NCI-H82 treated with DMSO at 0.1 percent for 48 hours (cell line): ENCODE measurements at regions not wholly inside any gene's neighbourhood (a gene's known extent, or its start where the extent isn't known, plus 50 kb on each side); places are given as distances from the start of the nearest gene placed in this dataset.

Experiments
- DNase-seq: peaks from one replicate; lab custom pipeline; 2025; ENCODE audit not compliant: unreplicated experiment; lab: John Stamatoyannopoulos, UW

DNA sequence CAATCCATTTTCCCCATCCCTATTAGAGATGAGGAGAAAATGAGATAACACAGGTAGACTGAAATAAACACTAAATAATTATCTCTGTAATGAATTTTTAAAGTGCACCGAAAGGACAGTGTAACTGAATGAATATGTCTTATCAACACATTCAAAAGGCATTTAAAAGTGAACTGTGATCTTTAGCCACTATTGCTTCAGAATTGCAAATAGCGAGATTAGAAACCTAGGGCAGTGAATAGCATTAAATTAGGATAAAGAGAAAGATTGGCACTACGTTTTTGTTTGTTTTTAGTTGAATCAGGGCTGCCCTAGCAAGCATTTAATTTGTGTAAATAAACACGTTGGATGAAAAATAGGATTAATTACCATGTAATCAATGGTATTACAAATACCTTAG, 537.5 kb downstream of the ELAVL2 start:
- DNase-seq = no peak

DNA sequence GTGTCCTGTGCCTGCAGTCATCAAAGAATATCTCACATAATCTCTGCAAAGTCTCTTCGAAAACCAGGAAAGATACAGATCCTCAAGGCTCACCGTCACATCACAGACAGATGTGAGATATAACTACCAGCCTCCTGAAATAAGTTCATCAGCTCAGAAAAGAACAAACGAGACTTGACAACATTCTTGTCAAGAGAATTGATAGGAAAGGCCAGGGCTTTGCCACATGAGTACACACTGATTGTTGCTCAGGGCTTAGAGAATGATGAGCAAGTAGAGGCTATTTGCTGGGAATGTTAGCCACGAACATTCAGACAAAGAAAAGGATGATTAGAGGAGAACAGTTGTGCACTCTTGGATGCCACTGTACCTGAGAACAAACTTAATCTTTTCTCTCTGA, 535.1 kb downstream of the ELAVL2 start:
- no peak for DNase-seq

DNA sequence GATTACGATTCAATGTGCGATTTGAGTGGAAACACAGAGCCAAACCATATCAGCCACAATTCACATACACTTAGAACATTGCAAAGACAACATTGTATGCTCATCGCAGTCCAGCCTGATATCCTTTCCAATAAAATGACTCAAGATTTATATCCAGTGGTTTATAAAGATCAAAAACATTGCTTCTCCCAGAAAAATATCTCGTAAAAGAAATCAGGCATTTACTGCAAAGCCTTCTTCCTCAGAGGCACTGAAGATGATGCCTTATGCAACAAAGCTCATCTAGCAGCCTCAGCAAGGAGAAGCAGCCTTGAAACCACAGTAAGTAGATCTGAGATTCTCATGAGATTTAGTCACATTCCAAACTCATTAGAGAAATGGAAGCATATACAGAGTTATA, 523.8 kb downstream of the ELAVL2 start:
- no peak for DNase-seq

DNA sequence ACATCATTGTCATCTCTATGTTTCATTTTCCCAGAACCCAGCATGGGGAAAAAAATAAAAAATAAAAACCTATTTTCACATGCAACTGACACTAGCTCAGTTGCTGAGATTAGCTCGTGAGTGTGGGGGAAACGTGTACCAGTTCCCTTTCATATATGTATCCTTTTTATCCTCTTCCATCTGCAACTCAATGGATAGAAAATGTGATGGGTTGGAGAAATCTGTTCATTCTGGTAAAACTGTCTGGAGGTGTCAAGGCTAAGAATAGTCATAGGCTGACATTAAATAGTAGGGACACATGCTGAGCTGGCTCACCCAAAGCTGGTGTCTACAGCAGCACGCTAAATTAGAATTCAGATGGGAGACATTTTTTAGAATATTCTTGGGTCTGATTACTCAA, 519.3 kb downstream of the ELAVL2 start:
- DNase-seq = no peak

DNA sequence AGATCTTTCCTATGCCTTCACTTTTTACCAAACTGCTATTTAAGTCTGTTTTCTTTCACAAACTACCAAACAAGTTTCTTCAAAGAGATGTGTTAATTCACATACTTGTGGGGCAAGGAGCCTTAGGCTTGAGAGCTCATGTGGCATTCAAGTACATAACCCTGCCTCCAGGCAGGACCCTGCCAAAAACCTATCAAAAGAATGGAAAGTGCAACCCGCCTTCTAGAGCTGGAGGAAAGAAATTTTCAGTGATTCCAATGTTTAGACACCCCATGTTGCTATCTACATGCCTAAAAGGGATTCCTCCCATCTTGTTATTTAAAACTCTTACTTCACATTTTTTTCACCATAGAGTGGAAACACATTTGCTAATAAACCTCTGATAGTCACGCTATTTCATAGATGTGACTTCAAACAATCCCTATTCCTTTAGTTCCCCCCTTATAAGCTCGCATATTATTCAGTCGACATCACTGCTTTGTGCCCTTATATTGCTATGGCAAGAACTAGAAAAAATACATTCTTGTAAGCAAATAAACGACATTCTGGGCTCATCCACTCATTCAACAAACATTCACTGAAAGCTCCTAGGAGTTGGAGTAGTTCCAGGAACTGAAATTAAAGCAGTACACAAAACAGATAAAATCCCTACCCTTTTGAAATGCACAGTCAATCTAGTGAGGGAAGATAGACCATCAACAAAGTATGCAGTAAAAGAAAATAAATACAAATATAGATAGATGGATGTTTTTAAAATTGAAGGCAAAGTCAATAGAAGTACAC, 518.1 kb downstream of the ELAVL2 start:
- no peak for DNase-seq

DNA sequence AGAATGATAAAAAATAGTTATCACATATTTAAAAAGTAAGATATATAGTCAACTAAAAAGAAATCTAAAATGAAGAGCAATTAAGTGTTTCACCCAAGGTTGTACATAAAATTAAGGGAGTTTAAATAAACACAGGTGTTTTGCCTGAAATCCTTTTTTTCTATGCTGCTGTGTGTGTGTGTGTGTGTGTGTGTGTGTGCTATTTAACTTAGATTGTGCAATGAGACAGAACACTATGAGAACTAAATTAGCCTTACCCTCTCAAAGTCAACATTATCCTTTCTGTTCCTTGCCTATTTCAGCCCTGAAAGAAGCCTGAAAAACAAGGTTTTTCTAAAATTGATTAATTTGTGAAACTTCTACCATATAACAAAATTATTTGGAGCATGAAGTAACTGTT, 516.2 kb downstream of the ELAVL2 start:
- no peak for DNase-seq

DNA sequence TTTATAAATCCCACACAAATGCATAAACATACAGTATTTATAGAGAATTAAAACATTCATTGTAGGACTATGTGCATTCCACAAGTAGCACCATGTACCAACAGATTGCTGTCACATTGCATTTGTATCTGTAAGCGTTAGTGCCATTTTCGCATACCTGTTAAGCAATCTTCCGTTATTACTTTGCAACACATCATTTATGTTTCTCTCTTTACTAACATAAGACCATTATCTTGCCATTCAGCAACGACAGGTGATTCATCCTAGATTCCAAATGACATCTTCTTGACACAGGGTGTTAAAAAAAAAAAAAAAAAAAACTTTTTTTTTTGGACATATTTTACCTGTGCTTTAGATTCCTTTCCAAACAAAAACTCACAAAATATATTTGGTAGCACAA, 511.8 kb downstream of the ELAVL2 start:
- DNase-seq = no peak

DNA sequence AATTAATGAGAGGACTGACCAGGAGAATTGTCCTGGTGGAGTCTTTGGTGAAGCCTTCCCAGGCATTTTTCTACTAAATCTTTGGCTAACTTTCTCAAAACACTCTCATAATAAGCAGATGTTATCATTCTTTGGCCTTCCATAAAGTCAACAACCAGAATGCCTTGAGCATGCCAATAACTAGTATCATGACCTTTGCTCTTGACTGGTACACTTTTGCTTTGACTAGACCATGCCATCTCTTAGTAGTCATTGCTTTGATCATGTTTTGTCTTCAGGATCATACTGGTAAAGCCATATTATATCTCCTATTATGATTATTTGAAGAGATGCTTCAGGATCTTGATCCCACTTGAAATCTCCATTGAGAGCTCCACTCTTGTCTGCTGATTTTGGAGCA, 506.9 kb downstream of the ELAVL2 start:
- no peak for DNase-seq

DNA sequence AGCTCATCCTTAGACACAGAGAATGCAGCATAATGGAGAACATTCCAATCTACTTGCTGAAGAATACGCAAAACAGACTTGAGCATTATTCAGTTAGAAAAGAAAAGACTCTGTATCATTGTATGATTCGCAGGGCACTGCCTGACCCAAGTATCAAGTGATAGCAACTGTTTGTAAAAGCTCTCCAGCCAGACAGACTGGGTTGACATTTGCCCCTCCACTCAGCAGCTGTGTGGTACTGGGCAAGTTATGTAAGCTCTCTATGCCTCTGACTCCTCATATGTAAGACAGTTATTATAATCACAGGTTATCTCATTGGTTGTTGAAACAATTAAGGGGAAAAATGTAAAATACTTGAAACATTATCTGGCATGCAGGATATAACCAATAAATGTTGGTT, 505.0 kb downstream of the ELAVL2 start:
- DNase-seq = no peak

DNA sequence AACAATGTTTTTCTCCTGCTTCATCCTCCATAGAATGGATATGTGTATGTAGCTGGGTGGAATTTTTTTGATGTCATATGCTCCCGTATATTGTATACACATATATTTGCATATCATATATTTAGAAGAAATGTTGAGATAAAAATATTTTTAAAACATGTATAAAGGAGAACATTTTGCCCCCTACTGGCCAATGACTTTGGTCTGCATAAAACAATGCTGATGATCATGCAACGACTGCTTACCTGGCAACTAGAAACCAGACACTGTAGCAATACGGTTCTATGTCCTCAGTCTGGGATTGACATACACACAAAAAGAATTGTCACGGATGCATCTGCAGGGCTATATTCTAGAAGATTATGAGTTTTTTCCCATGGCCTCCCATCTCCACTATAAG, 503.6 kb downstream of the ELAVL2 start:
- DNase-seq = no peak

DNA sequence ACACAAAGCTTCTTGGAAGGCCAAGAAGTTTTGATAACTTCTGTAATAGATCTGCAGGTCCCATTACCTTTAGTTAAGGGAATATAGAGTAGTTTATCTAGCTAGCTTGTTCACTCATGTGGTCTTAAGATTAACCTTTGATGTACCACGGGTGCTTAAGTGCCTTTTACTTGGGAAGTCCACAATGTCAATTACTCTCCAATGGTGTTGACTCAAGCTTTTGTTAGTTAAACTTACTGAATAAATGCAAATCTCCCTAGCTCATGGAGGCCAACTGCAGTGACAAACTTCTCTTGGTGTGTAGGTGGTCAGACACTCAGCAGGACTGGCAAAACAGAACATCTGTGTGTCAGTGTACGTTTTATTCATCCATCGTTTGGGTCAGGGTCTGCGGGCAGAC, 501.5 kb downstream of the ELAVL2 start:
- no peak for DNase-seq

DNA sequence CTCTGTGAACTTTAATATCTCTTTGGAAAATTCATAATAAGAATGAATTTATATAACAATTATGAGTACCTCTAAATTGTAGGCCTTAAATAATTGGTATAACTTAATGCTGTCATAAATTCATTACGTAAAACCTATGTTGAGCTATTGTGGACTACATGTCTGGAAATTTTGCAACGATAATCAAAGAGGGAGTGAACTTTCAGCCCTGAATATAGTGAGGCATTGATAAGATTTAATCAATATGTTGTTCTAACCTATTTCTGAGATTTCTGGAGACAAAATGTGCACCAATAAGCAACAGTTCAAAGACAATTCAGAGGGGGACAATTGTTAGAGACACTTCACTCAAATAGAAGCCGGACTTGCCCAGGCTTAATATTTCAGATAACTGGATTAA, 499.4 kb downstream of the ELAVL2 start:
- DNase-seq = no peak

DNA sequence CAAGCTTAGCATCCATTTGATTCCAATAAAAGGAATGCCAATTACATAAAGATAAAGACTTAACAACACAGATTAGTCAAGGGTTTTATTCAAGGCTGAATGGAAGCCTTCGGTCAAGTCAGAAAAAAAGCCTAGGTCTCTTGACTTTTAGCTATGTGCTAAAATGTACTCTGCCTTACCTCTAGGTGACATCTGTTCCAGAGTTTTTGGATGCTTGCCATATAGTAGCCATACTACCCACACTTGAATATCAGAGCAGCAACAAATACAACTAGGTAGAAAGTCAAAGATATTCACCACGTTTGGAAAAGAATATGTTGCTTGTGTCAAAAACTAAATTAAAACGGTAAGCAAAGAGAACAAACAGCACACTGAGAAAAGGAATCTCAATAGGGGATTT, 484.7 kb downstream of the ELAVL2 start:
- DNase-seq = peak; percentile 10

DNA sequence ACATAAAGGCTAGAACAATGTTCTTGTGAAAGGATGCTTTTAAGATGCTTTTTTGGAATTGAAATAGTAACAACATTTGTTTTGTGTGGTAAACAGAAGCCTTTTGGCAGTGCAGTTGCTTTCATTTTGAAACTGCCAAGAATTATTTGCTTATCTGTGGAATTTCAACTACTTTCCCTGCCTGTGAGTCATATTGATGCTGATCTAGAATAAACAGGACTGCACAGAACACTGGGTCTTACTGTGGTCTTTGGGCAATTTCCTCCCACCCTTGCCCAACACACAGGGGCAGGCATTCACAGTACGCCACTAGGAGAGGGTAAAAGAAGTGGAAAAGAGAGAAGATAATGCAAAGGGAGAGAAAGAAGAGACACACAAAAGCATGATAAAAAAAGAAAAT, 483.7 kb downstream of the ELAVL2 start:
- DNase-seq = no peak

DNA sequence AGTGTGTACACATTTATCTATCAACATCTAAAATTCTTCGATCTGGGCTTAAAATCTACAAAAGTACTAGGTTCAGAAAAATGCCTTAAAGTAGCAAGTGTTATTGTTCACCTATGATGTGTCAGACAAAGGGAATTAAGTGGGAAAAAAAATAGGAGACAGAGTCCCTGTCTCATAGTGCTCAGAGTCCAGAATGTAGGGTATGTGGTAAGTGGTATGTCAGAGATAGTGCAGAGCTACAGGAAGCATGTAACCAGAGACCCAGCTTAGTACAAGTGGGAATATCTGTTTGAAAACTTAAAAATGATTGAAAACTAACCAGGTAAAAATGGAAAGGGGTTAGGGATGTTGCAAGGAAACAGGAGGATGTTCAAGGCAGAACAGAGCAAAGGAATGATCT, 482.8 kb downstream of the ELAVL2 start:
- DNase-seq = no peak

DNA sequence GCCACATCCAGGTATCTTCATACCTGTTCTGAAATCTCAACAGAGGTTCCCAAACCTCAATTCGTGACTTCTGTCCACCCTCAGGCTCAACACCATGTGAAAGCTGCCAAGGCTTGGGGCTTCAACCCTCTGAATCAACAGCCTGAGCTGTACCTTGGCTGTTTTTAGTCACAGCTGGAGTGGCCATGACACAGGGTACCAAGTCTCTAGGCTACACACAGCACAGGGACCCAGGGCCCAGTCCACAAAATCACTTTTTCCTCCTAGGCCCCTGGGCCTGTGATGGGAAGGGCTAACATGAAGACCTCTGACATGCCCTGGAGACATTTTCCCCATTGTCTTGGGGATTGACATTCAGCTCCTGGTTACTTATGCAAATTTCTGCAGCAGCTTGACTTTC, 464.9 kb downstream of the ELAVL2 start:
- no peak for DNase-seq

DNA sequence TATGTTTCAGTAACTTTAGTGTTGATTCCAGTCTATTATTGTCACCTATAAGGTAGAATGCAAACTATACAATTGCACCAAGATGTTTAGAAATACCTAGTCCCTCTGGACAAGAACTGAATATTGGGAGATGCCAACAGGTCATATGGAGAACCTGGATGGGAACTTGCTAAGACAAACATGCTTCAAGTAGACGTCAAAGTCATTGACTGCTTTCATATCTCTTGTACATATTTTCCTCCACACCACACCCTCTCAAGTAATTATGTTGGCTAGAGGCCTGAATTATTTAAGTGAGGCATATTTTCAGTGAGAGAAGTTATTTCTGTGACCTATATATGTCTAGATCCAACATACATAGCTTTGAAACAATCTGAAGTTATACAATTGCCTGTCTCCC, 453.3 kb downstream of the ELAVL2 start:
- DNase-seq = no peak

DNA sequence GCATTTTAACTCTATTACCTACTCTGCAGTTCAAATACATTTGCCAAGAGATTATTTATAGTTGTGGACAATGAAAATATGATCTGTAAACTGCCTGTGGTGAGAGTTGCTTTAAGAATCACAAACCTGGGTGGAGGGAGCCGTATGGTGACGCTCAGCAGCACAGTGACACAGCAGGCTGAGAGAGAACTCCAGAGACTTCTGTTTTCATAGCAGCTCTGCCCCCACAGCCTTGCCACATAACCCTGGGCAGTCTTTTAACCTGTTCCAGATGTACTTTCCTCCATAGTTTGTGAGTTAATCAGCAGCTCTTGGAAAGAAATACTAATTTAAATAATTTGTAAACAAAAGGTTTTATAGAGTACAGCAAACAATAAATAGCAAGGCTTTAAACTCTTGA, 450.5 kb downstream of the ELAVL2 start:
- DNase-seq = no peak

DNA sequence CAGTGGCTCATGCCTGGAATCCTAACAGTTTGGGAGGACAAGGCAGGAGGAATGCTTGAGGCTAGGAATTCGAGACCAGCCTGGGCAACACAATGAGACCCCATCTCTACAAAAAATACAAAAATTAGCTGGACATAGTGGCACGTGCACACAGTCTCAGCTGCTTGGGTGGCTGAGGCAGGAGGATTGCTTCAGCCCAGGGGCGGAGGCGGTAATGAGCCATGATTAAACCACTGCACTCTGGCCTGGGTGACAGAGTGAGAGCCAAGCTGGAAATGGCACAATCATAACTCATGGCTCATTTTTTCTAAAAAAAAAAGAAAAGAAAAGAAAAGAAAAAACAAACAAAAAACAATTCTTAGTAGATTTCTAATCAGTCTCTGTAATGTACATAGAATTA, 446.2 kb downstream of the ELAVL2 start:
- no peak for DNase-seq

DNA sequence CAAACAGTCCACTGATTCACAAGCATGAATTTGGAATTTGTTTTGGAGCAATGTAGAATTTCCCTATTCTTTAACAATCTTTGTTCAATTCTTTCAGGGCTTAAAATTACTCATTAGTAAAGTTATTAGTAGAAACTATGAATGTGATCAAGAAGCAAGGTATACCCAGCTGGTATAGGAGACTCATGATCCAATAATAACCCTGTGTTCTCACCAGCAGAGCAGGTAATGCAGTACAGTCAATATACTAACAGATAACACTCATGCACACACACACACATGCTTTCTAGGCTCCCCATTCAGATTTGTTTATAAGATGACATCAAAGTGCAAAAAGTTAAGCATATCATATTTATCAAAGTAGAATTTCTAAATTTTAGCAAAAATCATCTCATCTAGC, 445.2 kb downstream of the ELAVL2 start:
- no peak for DNase-seq

DNA sequence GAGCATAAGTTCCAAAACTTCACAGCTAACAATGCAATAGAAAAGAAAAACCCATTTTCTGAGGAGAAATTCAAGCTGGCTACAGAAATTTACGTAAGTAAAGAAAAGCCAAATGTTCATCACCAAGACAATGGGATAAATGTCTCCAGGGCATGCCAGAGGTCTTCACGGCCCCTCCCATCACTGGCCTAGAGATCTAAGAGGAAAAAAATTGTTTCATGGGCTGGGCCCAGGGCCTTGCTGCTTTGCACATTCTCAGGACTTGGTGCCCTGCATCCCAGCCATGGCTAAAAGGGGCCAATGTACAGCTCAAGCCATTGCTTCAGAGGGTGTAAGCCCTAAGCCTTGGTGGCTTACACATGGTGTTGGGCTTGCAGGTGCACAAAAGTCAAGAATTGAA, 443.6 kb downstream of the ELAVL2 start:
- no peak for DNase-seq

DNA sequence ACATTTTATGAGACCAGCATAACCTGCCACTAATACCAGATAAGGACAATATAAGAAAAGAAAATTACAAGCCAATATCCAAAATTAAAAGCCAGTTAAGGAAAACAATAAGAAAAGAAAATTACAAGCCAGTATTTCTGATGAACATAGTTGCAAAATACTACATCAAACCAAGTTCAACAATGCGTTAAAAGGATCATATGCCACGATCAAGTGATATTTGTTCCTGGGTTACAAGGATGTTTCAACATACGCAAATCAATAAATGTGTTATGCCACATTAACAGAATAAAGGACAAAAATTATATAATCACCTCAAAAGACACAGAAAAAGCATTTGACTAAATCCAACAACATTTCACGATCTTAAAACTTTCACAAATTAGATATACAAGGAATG, 431.9 kb downstream of the ELAVL2 start:
- DNase-seq = no peak

DNA sequence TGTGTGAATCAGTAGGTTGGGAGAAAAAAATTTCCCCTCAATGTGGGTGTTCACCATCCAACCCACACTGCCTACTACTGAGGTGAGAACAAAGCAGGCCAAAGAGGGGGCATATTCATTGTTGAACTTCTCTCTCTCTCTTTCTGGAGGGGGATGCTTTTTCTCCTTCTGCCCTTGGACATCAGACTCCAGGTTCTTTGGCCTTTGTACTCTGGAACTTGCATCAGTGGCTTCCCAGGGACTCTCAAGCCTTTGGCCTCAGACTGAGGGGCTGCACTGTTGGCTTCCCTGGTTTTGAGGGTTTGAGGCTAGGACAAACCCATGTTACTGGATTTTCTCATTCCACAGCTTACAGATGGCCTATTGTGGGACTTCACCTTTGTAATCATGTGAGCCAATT, 417.2 kb downstream of the ELAVL2 start:
- DNase-seq = no peak

DNA sequence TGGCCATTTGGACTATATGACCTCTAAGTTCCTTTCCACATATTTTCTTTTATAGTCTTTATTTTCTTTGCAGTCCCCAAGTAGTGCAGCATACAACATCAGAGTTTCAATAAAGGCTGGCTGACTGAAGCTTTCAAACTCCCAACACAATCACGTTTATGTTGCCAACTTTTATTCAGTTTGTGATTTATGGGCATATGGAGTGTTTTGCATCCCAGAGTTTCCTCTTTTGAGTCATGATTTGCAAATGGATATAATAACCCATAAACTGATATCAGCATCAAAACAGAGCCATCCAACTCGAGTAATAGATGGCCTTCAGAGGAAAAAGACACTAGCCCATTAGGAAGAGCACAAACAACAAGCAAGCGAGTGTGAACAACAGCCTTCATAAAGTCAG, 414.0 kb downstream of the ELAVL2 start:
- DNase-seq = no peak
